ENCODE measurements at regions not wholly inside any gene's neighbourhood (a gene's known extent, or its start where the extent isn't known, plus 50 kb on each side); places are given as distances from the start of the nearest gene placed in this dataset.

DNA sequence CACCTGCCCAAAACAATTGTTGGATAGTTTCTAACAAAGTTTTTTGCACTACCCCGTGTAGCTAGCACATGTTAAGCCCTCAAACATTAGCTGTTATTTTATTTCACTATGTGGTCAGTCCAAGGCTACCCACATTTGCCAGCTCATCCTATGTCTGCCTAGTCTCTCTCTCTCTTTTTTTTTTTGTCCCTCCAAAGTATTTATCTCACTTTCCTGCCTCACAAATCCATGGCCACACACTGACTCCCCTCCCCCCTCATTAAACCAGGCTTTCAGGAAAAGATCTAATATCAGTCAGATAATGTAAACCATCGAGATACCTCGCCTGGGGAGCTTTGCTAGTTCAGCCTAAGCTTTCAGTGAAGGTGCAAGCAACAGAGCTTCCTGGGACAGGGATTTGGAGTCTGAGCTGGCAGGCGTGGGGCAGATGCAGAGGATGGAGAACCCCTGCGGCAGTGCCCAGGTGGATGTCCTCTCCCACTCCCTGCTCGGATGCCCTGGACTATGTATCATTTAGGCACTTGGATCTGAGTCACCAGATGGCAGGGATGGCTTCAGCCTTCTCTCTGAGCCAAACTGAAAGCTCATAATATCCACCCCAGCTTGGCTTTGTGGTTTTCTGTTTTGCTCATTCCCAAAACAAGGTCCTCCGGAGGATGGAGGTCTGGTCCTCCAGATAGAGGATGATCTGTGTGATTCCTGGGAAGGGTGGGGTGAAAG is 73.7 kb upstream of the FOXF1 start:
- no peak for TF ChIP-seq ZFP36 (IDR thresholded peaks at IDR 0.05; ENCODE audit: borderline replicate concordance, partially characterized antibody)
- TF ChIP-seq HOXA7 (CRISPR knock-in tag; IDR thresholded peaks at IDR 0.05) = no peak
- no peak for TF ChIP-seq REST (IDR thresholded peaks at IDR 0.05)
- TF ChIP-seq PHF8 (IDR thresholded peaks at IDR 0.05; ENCODE audit: borderline replicate concordance, low read depth) = no peak
- no peak for TF ChIP-seq CEBPB (IDR thresholded peaks at IDR 0.05)
- TF ChIP-seq, protein P1, sequence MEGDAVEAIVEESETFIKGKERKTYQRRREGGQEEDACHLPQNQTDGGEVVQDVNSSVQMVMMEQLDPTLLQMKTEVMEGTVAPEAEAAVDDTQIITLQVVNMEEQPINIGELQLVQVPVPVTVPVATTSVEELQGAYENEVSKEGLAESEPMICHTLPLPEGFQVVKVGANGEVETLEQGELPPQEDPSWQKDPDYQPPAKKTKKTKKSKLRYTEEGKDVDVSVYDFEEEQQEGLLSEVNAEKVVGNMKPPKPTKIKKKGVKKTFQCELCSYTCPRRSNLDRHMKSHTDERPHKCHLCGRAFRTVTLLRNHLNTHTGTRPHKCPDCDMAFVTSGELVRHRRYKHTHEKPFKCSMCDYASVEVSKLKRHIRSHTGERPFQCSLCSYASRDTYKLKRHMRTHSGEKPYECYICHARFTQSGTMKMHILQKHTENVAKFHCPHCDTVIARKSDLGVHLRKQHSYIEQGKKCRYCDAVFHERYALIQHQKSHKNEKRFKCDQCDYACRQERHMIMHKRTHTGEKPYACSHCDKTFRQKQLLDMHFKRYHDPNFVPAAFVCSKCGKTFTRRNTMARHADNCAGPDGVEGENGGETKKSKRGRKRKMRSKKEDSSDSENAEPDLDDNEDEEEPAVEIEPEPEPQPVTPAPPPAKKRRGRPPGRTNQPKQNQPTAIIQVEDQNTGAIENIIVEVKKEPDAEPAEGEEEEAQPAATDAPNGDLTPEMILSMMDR (IDR thresholded peaks at IDR 0.05) = no peak
- TF ChIP-seq USF2 (IDR thresholded peaks at IDR 0.05) = no peak
- no peak for TF ChIP-seq RFX5 (IDR thresholded peaks at IDR 0.05)
- no peak for TF ChIP-seq POLR2A (IDR thresholded peaks at IDR 0.05; ENCODE audit: low read length)
- no peak for TF ChIP-seq JUN (IDR thresholded peaks at IDR 0.05)
- TF ChIP-seq TP53 (CRISPR knock-in tag; IDR thresholded peaks at IDR 0.05) = no peak
- TF ChIP-seq RAD21 (conservative IDR thresholded peaks at IDR 0.05 in 1 of 2, IDR thresholded peaks at IDR 0.05 in 1 of 2) = no peak
- no peak for TF ChIP-seq ZNF302 (CRISPR knock-in tag; IDR thresholded peaks at IDR 0.05)

Data from A549 (cell line).